ENCODE measurements at regions not wholly inside any gene's neighbourhood (a gene's known extent, or its start where the extent isn't known, plus 50 kb on each side); places are given as distances from the start of the nearest gene placed in this dataset.
"Not testable (repeated sequence)": the region's sequence is repeated elsewhere in the genome, so short reads cannot be mapped to it uniquely, and the experiment has no call there.

DNA sequence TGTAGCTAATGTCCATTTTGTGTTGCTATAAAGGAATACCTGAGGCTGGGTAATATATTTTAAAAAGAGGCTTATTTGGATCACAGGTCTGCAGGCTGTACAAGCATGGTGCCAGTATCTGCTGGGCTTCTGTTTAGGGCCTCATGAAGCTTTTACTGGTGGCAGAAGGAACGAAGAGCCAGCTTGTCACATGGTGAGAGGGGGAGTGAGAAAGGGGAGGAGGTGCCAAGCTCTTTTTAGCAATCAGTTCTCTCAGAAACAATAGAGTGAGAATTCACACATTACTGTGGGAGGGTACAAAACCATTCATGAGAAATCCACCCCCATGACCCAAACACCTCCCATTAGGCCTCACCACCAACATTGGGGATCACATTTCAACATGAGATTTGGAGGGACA is 340.9 kb downstream of the RASEF start:
- DNase-seq: no peak

DNA sequence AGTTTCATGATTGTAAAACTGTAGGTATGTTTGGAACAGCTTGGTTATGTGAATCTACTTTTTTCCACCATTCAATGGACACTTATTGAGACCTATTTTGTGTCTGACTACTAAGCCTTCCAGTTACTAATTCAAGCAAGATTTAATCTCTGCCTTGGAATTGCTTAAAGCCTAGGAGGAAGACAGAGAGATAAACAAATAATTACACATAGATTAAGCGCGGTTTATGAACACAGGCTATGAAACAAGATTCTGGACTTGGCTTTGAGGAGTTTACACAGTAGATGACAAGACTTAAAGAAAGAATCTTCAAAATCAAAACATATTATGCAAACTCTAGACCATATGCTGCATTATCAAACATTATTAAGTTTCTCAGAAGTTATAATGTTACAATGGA is 340.4 kb downstream of the RASEF start:
- DNase-seq: no peak

DNA sequence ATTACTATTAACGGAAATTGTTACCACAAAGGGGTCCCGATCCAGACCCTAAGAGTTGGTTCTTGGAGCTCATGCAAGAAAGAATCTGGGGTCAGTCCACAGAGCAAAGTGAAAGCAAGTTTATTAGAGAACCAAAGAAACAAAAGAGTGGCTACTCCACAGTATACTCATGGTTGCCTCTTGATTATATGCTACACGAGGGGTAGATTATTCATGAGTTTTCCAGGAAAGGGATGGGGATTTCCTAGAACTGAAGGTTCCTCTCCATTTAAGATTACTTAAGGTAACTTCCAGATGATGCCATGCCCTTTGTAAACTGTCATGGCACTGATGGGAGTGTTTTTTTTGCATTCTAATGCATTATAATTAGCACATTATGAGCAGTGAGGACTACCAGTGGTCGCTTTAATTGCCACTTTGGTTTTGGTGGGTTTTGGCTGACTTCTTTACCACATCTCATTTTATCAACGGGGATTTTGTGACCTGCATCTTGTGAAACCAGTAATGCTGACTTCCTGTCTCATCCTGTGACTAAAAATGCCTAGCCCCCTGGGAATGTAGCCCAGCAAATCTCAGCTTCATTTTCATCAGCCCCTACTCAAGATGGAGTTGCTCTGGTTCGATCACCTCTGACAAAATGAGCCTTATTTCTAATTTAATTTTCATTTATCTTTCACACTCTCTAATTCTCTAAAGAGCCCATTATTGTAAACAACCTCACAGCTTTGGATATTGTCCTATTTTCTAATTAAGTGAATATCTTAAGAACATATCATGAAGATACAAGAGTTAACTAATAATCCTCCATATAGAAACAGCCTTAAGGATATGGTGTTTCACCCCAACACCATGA is 336.3 kb downstream of the RASEF start:
- no peak for DNase-seq

DNA sequence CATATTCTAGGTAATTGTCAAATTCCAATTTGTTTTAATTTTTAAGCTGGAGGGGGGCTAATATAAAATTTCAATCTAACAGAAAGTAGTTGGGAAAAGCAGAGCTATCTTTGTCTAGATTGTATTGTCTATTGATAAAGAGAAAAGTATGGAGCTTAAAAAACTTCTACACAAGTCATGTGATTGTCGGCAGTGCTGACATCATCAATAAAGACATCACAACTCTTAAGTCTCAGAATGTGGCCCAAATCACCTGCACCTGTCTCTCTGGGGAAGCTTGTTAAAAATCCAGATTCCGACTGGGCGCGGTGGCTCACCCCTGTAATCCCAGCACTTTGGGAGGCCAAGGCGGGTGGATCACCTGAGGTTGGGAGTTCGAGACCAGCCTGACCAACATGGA is 333.8 kb downstream of the RASEF start:
- DNase-seq: no peak

DNA sequence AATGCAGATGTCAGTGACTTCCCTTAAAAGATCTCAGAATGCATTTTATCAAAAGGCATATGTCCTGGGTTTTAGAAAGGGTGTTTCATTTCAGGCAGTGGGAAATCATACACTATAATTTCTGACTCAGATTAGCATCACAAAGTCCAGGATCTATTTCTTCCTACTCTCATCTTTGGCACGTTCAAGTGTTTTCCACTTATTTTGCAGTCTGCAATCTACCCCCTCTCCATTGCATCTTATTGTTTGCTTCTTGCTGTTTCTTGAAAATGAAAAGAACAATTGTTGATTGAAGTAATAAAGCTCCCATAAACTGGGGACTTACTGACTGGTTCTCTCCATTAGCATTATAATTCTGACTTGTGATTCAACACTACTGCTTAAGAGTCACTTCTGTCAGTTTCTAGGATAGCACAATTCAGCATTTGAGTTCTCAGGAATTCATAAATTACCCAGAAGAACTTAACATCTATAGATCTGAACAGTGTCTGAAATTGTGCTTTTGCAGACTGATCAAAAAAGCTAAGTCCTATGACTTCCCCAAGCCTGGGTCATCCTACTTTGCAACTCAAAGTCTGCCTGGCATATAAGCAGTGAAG is 332.9 kb downstream of the RASEF start:
- DNase-seq: no peak

DNA sequence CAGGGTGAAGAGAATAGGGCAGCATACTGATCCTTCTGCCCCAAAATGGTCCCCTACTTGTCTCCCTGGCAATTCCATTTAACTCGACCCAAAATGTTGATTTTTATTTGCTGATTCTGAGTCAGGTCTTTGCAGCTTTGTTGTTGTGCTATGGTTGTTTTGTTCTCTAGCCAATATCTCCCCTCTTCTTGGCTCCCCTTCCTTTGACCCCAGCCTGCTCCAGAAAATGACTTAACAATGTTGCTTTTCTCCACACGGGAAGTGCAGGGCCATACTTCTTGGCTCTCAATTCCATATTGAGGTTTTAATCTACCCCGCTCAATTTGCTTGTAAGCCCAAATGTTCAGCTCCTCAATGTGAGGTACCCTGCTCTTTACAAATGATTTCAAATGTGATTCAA is 330.0 kb downstream of the RASEF start:
- peak; percentile 26 to 31 for DNase-seq

DNA sequence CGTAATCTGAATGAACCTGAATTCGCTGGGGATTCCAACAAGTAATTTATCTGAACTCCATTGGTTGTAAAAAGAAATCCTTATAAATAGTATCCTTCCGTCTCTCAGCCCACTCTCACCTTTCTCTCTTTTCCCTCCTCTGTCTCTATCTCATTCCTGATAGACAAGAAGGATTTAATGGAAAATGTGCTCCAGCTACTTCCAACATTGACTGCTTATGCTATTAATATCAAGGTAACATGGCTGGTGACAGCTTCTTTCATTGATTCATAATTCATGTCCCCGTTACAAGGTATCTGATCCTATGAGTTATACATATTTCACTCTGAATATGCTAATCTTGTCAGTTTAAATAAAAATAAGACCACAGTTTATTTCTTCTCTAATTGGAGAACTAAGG is 326.8 kb downstream of the RASEF start:
- no peak for DNase-seq

DNA sequence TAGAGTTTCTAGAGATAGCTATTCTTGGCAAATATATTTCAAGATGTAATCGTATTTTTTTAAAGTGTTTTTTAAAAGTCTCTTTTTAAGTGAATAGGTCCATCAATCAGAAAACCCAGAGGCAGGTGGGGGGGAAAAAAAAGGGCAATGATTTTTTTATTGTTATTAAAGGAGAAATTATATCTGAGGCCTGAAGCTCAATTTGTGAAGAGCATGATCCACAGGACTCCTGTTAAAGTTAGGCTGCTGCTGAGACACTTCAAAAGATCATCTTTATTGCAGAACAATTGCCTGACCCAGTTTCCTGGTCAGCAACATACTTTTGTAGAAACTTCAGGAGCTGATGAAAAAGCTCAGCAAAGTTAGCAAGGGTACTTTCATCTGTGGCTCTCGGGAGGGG is 326.2 kb downstream of the RASEF start:
- no peak for DNase-seq

DNA sequence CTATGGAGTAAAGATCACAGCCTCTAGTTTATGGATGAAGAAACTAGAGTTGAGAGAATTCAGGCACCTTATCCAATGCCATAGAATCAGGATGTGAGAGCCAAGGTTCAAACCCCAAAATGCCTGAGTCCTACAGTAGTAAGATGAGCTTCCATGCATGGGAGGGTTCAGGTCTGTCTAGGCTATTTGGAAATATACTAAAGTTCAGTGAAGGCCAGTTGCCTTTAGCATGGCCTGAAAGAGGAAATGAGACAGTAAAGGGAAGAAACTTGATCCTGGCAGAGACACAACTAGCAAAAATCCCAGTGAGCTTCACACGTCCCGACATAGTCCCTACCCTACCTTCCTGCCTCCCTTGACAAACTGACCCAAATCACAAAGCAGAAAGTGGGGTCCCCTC is 317.0 kb downstream of the RASEF start:
- no peak for DNase-seq

DNA sequence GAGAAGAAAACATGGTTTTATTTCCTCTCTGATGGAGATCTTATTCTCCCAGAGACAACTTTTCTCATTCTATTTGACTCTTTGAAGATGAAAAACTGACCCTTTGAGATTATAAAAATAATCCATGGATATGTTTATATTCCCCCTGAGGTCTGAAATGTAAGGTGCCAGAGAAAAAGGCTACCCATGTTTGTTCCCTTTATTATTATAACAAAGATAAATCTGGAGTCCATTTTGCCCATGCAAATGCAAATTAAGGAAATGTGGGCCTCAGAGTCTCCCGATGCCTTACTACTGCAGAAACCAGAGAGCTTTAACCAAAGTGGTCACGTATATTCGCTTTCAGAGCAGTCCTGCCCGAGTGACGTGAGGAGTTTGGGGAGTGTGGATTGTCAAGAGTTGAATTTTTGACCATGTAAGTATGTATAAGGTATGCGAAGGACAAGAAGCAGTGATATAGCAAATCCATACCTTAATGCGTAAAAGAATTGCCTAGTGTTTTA is 312.5 kb downstream of the RASEF start:
- DNase-seq: no peak

DNA sequence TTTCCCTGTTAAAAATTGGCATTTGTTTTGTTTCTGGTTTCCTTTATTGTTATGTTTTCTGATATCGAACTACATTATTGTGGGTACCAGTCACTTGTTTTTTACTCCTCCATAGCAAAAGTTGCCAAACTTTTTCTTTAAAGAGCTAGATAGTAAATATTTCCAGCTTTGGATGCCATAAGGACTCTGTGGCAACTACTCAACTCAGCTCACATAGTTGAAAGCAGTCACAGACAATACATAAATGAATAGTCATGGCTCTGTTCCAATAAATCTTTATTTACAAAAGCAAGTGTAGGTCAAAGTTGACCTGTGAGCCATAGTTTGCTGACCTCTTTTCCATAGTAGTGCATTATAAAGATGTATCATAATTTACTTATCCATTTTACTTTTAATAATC is 305.0 kb downstream of the RASEF start:
- no peak for DNase-seq

DNA sequence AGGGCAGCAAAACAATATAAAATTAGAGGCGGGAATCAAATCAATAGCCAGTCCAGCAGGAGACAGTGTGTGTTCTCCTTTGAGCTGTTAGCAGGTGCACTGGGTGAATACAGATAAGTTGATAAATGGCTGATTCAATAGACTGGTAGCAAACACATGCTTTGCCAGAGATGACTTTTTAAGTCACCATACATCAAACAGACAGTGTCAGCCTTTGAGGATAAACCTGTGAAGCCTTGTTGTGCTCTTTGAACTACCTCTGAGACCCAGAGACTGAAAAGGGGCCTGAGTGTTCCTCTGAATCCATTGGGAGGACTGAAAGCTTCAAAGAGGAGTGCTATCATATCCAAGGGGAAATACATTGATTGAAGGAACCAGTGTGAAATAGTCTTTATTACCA is 301.9 kb downstream of the RASEF start:
- no peak for DNase-seq

DNA sequence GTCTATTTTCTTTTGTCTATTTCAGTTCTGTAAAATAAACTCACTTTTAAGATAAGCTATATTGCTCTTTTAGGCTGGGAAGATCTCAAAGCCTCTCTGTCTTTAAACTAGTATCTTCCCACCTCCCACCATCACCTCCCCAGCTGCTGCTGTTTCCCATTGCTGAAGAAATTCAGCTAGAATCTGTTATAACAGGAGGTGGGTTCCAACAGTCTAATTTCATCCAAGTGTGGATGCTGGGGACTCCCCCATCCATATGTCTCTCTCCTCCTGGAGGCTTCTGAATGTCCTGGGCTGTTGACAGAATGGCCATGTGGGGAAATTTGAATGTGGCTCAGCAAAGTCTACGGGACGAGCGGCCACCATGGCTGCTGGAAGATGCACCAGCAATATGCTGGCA is 301.0 kb downstream of the RASEF start:
- no peak for DNase-seq

DNA sequence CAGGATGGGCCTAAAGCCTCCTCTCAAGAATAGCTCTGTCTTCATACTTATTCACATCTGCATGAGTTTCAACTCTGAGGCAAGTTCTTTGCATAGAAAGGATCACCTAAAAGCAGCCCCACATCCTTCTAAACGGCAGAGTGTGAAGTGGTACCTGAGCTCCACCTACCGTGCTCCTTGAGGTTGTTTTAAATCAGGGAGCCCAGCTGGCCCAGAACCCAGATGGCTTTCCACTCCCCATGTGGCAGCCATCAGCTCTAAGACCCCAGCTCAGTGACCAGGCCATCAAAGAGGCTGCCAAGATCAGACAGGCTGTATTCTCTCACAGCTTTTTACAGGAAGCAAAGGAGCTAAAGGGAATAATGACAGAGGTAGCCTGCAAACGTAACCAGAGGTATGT is 299.3 kb downstream of the RASEF start:
- DNase-seq: no peak

DNA sequence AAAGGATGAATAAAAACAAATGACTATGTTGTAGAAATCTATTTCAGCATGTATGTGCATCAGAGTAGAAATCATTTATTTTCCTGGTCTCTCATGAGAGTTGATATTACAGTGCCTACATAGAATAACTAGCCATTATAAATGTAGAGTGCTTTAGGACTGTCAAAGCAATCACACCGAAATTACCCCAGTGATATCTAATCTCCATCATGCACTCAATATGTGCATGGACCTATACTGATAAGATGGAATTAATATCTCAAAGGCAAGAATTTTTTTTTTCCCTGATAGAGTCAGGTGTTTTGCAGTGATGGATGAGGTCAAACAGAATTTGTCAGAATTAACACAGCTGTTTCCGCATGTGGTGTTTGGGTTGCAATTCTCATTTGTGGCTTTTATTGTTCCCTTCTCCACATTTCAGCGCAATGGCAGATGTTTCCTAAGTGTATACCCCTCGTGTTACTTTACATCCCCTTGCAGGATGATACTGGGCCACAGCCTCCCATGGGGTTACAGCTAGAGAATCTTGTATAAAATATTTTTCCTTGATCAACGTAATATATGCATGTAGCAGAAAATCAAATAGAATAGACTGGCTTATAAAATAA is 298.8 kb downstream of the RASEF start:
- DNase-seq: no peak

DNA sequence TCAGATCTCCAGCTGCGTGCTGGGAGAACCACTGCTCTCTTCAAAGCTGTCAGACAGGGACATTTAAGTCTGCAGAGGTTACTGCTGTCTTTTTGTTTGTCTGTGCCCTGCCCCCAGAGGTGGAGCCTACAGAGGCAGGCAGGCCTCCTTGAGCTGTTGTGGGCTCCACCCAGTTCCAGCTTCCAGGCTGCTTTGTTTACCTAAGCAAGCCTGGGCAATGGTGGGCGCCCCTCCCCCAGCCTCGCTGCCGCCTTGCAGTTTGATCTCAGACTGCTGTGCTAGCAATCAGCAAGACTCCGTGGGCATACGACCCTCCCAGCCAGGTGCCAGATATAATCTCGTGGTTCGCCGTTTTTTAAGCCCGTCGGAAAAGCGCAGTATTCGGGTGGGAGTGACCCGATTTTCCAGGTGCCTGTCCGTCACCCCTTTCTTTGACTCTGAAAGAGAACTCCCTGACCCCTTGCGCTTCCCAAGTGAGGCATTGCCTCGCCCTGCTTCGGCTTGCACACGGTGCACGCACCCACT is 288.2 kb downstream of the RASEF start:
- DNase-seq: not testable (repeated sequence)

DNA sequence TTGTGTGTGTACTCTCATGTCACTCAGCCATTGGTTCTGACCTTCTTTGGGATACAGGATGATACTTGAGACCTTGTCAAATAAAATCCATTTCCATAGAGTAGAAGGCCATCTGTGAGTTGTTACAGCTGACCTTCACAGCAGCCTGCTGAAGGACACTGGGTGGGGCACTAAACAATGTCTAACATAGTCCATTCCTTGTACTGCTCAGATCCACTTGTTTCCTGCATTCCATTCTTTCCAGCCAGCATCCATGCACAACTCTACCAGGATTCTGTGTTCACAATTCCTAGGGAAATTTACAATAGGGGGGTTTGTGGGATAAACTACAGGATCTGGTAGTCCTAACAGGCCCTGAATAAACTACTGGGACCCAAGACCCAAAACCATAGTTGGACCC is 286.4 kb downstream of the RASEF start:
- no peak for DNase-seq

DNA sequence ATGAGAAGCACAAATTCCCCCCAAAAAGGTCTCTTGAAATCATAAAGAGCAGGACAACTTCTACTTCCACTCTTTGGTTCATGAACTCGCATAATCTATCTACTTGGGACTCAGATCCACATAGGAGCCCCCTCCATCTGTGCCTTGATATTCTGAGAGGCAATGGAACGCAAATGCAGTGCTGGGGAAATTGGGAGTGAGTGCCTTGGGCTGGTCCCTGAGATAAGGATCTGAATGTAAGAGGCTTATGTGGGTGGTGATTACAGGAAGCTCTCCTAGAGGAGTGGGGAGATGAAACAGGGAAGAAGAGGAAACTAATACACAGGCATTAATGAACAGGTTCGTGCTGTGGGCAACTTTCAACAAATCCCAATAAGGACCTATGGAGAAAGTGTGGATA is 285.6 kb downstream of the RASEF start:
- DNase-seq: no peak

DNA sequence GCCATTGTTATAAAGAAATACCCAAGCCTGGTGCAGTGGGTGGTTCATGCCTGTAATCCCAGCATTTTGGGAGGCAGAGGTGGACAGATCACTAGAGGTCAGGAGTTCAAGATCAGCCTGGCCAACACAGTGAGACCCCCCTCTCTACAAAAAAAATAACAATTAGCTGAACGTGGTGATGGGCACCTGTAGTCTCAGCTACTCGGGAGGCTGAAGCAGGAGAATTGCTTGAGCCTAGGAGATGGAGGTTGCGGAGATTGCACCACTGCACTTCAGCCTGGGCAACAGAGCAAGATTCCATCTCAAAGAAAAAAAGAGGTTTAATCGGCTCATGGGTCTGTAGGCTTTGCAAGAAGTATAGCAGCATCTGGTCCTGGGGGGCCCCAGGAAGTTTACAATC is 284.0 kb downstream of the RASEF start:
- DNase-seq: not testable (repeated sequence)

DNA sequence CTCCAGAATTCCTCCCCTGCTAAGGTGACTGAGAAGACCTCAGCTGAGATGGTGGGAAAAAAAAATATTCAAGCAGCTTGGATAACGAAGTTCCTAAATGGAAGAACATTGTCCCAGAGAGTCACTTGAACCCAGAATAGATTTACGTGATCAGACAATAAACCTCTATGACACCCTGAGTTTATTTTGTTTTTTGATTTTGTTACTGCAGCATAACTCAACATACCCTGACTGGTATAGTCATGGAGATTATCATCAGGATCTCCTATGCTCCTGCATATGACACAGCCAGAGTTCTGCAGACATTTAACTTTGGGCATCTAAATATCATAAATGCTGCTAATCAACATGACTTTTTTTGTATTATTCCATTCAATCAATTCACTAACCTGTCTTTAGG is 282.9 kb downstream of the RASEF start:
- no peak for DNase-seq

DNA sequence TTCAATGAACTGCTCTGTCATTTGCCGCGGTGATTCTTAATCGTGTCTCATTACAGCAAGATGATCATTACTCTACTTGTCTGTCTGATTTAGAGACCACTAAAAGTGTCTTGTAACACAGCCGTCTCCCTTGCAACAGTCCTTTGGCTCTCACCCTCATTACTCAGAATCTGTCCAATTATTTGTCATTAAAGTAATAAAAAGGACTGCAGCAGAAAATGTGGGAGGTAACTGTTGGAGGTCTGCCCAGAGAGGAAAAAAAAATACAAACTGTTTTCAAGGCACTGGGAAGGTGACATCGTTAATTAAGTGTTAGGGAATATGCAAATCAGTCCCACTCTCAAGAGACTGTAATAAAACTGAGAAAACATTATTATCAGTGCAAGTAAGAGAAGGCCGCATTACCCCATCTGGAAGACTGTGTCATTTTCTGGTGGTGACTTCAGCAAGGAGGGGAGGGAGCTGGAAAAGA is 281.0 kb downstream of the RASEF start:
- no peak for DNase-seq

DNA sequence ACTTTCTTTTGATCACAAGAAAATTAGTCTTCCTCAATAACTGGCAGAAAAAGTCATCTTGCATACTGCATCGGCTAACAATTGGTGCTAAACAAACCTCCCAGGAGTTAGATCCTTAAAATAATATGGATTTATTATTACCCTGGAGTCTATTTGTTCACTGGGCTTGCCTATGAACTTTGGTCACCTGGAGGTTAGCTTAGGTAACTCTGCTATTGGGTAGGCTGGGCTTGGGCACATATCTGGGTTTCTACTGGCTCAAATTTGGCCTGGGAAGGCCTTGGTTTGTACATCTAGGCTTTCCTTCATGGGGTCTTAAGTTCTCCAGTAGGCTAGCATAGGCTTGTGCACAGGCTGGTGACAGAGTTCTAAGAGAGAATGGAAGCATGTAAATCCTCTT is 279.9 kb downstream of the RASEF start:
- no peak for DNase-seq

DNA sequence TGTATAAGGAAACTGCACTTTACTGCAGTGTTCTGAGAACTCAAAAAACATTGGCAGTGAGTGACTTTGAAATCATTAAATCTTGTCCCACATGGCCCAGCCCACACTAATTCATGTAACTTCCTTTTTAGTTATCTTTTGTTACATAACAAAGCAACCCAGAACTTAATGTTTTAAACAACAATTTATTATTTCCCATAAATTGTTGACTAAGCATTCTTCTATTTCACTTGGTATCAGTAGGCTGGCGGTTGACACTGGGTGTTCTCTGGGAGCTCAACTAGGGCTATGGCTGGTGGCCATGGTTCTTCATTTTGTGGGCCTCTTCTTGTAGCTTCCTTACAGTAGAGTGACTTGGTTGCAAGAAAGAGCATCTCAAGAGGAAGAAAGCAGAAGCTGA is 278.4 kb downstream of the RASEF start:
- DNase-seq: no peak

All from right lung (tissue), 2 donors.